MM.1S (cell line): ENCODE measurements at regions not wholly inside any gene's neighbourhood (a gene's known extent, or its start where the extent isn't known, plus 50 kb on each side); places are given as distances from the start of the nearest gene placed in this dataset.

Experiments
- DNase-seq: peaks from one replicate; pipeline ENCODE4 v3.0.0-alpha.2; 2015
- H2AFZ ChIP-seq: fragments of 300-600 bp; sonication (generic); 2 replicates; pipeline ENCODE4 v1.6.0; 2016; ENCODE audit warnings: antibody characterized with exemption, low read length
- H3F3A ChIP-seq: fragments of 300-600 bp; sonication (generic); 2 replicates; pipeline ENCODE4 v1.6.1; 2016; ENCODE audit warnings: mild to moderate bottlenecking, antibody characterized with exemption, low read length, moderate library complexity, mixed read lengths; ENCODE audit not compliant: insufficient read depth
- H3K27ac ChIP-seq: fragments of 300-600 bp; sonication (generic); 2 replicates; pipeline ENCODE4 v1.5.1; 2016; ENCODE audit warnings: mild to moderate bottlenecking, low read length
- H3K27me3 ChIP-seq: fragments of 300-600 bp; sonication (generic); replicated peaks from 2 replicates; pipeline ENCODE4 v1.6.0; 2016; ENCODE audit warnings: low read length; ENCODE audit not compliant: insufficient read depth
- H3K36me3 ChIP-seq: fragments of 300-600 bp; sonication (generic); replicated peaks from 2 replicates; pipeline ENCODE4 v1.6.1; 2016; ENCODE audit warnings: mild to moderate bottlenecking, low read length, mixed read lengths; ENCODE audit not compliant: insufficient read depth
- H3K4me1 ChIP-seq: fragments of 300-600 bp; sonication (generic); 2 replicates; pipeline ENCODE4 v1.6.1; 2016; ENCODE audit warnings: low read length, mixed read lengths
- H3K4me2 ChIP-seq: fragments of 300-600 bp; sonication (generic); 2 replicates; pipeline ENCODE4 v1.6.0; 2016; ENCODE audit warnings: low read depth, low read length
- H3K4me3 ChIP-seq: fragments of 300-600 bp; sonication (generic); 2 replicates; pipeline ENCODE4 v1.5.1; 2016; ENCODE audit warnings: low read length, mixed read lengths
- H3K79me2 ChIP-seq: fragments of 300-600 bp; sonication (generic); 2 replicates; pipeline ENCODE4 v1.6.1; 2016; ENCODE audit warnings: mixed run types, low read length, mixed read lengths
- H3K9ac ChIP-seq: fragments of 300-600 bp; sonication (generic); 2 replicates; pipeline ENCODE4 v1.6.1; 2016; ENCODE audit warnings: low read length, mixed read lengths
- H3K9me2 ChIP-seq: fragments of 300-600 bp; sonication (generic); replicated peaks from 2 replicates; pipeline ENCODE4 v1.6.1; 2016; ENCODE audit warnings: mild to moderate bottlenecking, low read length, mixed read lengths; ENCODE audit not compliant: insufficient read depth
- H3K9me3 ChIP-seq: fragments of 300-600 bp; sonication (generic); replicated peaks from 2 replicates; pipeline ENCODE4 v1.6.1; 2016; ENCODE audit warnings: mild to moderate bottlenecking, low read length, mixed read lengths; ENCODE audit not compliant: insufficient read depth
- H4K20me1 ChIP-seq: fragments of 300-600 bp; sonication (generic); 2 replicates; pipeline ENCODE4 v1.6.1; 2016; ENCODE audit warnings: mild to moderate bottlenecking, low read length, moderate library complexity, mixed read lengths; ENCODE audit not compliant: insufficient read depth
- CTCF ChIP-seq: fragments of 300-600 bp; sonication (generic); IDR thresholded peaks from 2 replicates; pipeline ENCODE4 v1.5.1; 2016; ENCODE audit warnings: antibody characterized with exemption, low read length, mixed read lengths
- EZH2 ChIP-seq: fragments of 300-600 bp; sonication (generic); optimal IDR thresholded peaks from 2 replicates; pipeline ENCODE3; 2017; ENCODE audit warnings: low read depth, mild to moderate bottlenecking, antibody characterized with exemption, low read length, mixed read lengths
- EZH2phosphoT487 ChIP-seq: fragments of 300-600 bp; sonication (generic); IDR thresholded peaks from 2 replicates; pipeline ENCODE4 v1.6.1; 2018; ENCODE audit warnings: antibody characterized with exemption, low read length

GRCh38 chr16:82358606-82359221 lies 188.7 kb upstream of the MPHOSPH6 start:
- Histone ChIP-seq H3K79me2 (no peaks in the 10 kb centered on the region), H3K9ac (no peak overlapping the region), H3K36me3 (no peaks in the 10 kb centered on the region), H3K9me3 (no peaks in the 10 kb centered on the region), H3K4me3 (no peak overlapping the region), H4K20me1 (no peaks in the 10 kb centered on the region), H3K27me3 (no peaks in the 10 kb centered on the region), H3F3A (no peaks in the 10 kb centered on the region), H2AFZ (no peak overlapping the region), H3K27ac (no peak overlapping the region), H3K4me2 (no peak overlapping the region), H3K4me1 (no peaks in the 10 kb centered on the region), H3K9me2 (no peaks in the 10 kb centered on the region)
- no peak for TF ChIP-seq CTCF
- TF ChIP-seq EZH2phosphoT487: no peak
- TF ChIP-seq EZH2: no peak
- no peak for DNase-seq

- Histone ChIP-seq H3K9me3 (no peaks in the 10 kb centered on the region), H3K9ac (no peak overlapping the region), H3K27me3 (no peaks in the 10 kb centered on the region), H3K36me3 (no peaks in the 10 kb centered on the region), H3K27ac (no peak overlapping the region), H3K4me1 (no peaks in the 10 kb centered on the region), H3K79me2 (no peaks in the 10 kb centered on the region), H3F3A (no peaks in the 10 kb centered on the region), H2AFZ (no peak overlapping the region), H4K20me1 (no peaks in the 10 kb centered on the region), H3K9me2 (no peaks in the 10 kb centered on the region), H3K4me2 (no peak overlapping the region), H3K4me3 (no peak overlapping the region)
- TF ChIP-seq EZH2phosphoT487 (no peak), EZH2 (no peak), CTCF (no peak)
- DNase-seq: no peak
Measured at GRCh38 chr16:82358161-82358560, 188.1 kb upstream of the MPHOSPH6 start.

GRCh38 chr16:82357237-82357636 lies 187.2 kb upstream of the MPHOSPH6 start:
- Histone ChIP-seq H3K9ac (no peak overlapping the region), H3K9me3 (no peaks in the 10 kb centered on the region), H4K20me1 (no peaks in the 10 kb centered on the region), H3K79me2 (no peaks in the 10 kb centered on the region), H3K4me2 (no peak overlapping the region), H2AFZ (no peak overlapping the region), H3F3A (no peaks in the 10 kb centered on the region), H3K36me3 (no peaks in the 10 kb centered on the region), H3K27me3 (no peaks in the 10 kb centered on the region), H3K27ac (no peak overlapping the region), H3K9me2 (no peaks in the 10 kb centered on the region), H3K4me1 (no peaks in the 10 kb centered on the region), H3K4me3 (no peak overlapping the region)
- TF ChIP-seq CTCF (no peak), EZH2 (no peak), EZH2phosphoT487 (no peak)
- no peak for DNase-seq
